ENCODE measurements at regions not wholly inside any gene's neighbourhood (a gene's known extent, or its start where the extent isn't known, plus 50 kb on each side); places are given as distances from the start of the nearest gene placed in this dataset.
"Not testable (repeated sequence)": the region's sequence is repeated elsewhere in the genome, so short reads cannot be mapped to it uniquely, and the experiment has no call there.

DNA sequence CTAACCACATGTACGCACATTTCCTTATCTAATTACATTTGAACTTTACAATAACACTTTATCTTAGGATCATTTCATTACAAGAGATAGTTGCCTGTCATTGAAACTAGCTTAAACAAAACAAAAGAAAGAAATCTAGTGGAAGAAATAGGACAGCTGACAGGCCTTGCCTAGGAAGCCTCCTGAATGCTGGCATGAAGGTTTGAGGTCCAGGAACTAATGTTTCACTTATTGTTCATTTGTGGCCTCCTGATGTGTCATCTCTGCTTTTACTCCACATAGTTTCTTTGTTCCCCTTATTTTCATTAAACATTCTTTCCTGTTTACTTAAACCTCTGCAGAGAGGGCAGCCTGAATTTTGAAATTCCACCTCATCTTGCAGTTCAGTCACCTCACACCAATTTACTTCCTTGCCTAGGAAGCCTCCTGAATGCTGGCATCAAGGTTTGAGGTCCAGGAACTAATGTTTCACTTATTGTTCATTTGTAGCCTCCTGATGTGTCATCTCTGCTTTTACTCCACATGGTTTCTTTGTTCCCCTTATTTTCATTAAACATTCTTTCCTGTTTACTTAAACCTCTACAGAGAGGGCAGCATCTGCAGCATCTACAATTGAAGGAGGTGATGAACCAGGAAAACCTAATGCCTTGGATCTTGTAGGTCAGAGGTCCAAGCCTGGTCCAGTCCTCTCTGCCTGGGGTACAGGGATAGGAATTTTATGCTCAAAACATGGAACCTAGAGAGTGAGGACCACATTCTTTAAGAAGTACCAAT lies 319.2 kb downstream of the SPATA31A1 start:
- not testable (repeated sequence) for FAIRE-seq

DNA sequence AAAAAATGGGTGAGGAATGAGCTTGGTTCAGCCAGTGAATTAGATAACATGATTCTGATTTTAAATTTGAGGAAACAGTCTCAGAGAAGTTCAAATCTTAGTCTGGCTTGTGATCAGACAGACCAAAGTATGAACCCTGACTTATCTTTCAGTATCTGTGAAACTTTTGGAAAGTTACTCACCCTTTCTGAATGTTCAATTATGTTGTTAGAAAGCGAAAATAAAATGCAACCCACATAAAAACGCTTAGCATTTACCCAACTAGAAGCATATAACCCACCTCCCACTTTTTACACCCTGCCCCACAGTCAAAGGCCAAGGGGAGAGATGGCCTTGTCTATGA lies 319.7 kb downstream of the SPATA31A1 start:
- not testable (repeated sequence) for FAIRE-seq

- FAIRE-seq: not testable (repeated sequence)
Measured at GRCh38 chr9:39678534-39679263, 323.2 kb downstream of the SPATA31A1 start.

DNA sequence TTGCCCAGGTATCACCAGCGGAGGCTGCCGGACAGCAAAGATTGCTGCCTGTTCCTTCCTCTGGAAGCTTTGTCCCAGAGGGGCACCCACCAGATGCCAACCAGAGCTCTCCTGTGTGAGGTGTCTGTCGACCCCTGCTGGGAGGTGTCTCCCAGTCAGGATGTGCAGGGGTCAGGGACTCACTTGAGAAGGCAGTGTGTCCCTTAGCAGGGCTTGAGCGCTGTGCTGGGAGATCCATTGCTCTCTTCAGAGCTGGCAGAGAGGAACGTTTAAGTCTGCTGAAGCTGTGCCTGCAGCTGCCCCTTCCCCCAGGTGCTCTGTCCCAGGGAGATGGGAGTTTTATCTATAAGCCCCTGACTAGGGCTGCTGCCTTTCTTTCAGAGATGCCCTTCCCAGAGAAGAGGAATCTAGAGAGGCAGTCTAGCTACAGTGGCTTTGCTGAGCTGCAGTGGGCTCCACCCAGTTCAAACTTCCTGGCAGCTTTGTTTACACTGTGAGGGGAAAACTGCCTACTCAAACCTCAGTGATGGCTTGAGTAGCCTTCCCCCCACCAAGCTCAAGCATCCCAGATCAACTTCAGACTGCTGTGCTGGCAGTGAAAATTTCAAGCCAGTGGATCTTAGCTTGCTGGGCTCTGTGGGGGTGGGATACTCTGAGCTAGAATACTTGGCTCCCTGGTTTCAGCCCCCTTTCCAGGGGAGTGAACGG lies 325.4 kb downstream of the SPATA31A1 start:
- FAIRE-seq: not testable (repeated sequence)

DNA sequence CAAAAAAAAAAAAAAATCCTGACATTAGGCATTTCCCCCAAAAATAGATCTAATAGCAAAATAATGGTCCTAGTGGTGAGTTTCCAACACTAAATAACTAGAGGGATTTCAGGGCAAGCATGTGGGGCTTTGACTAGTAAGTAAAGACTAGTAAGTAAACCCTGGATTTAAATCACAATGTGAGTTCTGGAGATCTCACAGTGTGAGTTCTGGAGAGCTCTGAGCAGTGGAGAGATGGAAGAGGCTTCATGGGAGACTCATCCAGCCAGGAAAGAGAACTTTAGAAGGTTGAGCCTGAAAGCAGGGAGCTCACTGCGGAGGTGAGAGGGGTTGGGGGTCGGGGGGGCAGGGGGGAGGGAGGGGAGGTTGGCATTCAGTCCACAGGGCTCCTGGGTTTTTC lies 373.4 kb downstream of the SPATA31A1 start:
- FAIRE-seq: not testable (repeated sequence)

DNA sequence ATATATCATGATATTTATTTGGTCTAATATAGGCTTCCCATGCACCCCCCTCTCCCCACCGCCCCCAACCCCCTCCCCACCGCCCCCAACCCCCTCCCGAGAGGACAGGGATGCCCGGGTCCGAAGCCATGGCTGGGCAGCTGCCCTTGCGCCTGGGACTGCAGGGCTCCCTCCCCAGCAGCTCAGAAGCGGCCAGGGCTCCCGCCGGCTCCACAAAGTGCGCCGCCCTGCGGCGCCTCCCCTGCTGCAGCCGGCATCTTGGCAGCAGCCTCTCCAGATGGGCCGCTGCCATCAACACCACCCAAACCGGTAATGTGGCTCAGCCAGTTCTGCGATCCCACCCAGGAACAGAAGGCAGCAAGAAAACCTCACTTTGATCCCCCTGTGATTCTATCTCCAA lies 389.4 kb downstream of the SPATA31A1 start:
- FAIRE-seq: not testable (repeated sequence)

DNA sequence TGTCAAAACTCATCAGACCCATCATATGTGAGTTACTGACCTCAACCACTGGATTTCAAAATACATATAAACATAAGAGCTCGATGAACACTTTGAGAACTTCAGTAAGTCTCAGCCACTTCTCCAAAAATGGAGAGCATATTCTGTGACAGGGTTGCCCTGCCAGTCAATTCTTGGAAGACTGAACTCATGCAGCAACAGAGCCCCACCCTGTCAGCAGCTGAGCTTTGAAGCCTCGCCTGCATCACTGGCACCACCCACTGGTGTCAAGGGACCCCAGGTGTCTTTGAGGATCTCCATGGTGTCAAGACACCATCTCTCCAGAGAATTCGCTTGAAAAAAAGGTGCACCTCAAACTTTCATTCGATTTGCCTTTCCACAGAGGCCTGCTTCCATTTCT lies 420.1 kb downstream of the SPATA31A1 start:
- FAIRE-seq: not testable (repeated sequence)

GRCh38 chr9:39791356-39791755 lies 435.9 kb downstream of the SPATA31A1 start:
- FAIRE-seq: peak; percentile 80

DNA sequence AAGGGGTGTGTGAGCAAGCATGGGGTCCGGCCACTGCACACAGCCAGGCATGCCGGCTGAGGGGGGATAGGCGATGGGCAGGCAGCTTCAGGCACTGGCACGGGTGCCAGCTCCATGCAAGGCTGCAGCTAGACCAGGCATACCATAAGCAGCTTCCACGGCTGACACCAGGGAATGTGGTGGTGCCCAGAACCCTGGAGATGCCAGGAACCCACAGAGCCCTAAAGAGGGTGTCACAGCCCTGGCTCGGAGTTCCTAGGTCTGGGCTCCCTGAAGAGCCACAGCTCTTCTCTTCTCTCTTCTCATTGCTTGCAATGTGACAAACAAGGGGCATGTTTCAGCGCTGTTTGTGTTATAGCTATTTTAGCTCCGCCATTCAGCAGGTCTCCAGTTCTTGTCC lies 442.5 kb downstream of the SPATA31A1 start:
- FAIRE-seq: not testable (repeated sequence)

DNA sequence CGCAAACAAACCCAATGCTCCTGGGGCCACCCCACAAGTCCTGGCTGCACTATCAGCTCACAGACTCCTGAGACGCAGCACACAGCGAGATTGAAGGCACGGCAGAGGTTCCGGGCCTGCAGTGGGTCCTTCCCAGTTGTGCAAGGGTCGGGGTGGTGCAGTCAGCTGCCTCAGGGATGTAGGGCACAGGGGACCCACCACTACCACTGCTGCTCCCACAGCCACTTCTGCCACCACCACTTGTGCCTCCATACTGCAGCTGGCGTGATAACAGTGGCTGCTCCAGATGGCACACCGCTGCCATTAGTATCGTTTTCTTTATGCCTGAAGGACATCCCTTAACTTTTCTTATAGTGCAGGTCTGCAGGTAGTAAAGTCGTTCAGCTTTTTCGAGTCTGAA lies 443.8 kb downstream of the SPATA31A1 start:
- FAIRE-seq: not testable (repeated sequence)

- FAIRE-seq: not testable (repeated sequence)
Measured at GRCh38 chr9:39802561-39802960, 447.1 kb downstream of the SPATA31A1 start.

GRCh38 chr9:39809401-39810226 lies 454.1 kb downstream of the SPATA31A1 start:
- FAIRE-seq: not testable (repeated sequence)

- not testable (repeated sequence) for FAIRE-seq
Measured at GRCh38 chr9:39810401-39810800, 454.9 kb downstream of the SPATA31A1 start.

DNA sequence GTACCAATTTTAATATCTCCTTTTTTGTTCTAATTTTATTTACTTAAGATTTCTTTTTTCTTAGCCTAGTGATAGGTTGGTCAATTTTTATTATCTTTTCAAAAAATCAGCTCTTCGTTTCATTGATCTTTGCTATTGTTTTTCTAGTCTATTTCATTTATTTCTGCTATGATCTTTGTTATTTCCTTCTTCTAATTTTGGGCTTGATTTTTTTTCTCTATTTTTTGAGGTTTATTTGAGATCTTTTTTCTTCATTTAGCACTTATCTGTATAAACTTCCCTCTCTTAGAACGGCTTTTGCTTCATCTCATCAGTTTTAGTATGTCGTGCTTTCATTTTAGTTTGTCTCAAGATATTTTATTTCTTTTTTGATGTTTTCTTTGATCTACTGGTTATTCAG lies 456.1 kb downstream of the SPATA31A1 start:
- FAIRE-seq: not testable (repeated sequence)

GRCh38 chr9:39828457-39828856 lies 473.0 kb downstream of the SPATA31A1 start:
- FAIRE-seq: not testable (repeated sequence)
